ENCODE measurements at regions not wholly inside any gene's neighbourhood (a gene's known extent, or its start where the extent isn't known, plus 50 kb on each side); places are given as distances from the start of the nearest gene placed in this dataset.
"Not testable (repeated sequence)": the region's sequence is repeated elsewhere in the genome, so short reads cannot be mapped to it uniquely, and the experiment has no call there.

DNA sequence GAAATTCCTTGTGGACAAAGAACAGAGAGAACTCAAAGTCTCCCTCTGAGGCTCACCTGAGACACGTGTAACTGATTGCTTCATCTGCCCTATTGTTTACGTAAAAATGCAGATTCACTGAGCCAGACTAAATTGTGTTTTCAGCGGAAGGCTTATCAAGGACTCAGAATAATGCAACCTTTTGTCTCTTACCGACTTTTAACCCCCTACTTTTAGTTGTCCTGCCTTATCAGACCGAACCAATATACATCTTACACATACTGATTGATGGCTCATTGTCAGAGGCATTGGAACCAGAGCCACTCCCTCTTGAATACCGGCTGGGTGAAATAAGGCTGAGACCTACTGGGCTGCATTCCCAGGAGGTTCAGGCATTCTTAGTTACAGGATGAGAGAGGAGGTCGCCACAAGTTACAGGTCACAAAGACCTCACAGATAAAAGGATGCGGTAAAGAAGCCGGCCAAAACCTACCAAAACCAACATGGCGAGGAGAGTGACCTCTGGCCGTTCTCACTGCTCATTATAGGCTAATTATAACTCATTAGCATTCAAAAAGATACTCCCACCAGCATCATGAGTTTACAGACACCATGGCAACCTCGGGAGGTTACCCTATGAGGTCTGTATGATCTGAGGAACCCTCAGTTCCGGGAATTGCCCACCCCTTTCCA is 95.5 kb upstream of the ZNF184 start:
- DNase-seq, result no peak

DNA sequence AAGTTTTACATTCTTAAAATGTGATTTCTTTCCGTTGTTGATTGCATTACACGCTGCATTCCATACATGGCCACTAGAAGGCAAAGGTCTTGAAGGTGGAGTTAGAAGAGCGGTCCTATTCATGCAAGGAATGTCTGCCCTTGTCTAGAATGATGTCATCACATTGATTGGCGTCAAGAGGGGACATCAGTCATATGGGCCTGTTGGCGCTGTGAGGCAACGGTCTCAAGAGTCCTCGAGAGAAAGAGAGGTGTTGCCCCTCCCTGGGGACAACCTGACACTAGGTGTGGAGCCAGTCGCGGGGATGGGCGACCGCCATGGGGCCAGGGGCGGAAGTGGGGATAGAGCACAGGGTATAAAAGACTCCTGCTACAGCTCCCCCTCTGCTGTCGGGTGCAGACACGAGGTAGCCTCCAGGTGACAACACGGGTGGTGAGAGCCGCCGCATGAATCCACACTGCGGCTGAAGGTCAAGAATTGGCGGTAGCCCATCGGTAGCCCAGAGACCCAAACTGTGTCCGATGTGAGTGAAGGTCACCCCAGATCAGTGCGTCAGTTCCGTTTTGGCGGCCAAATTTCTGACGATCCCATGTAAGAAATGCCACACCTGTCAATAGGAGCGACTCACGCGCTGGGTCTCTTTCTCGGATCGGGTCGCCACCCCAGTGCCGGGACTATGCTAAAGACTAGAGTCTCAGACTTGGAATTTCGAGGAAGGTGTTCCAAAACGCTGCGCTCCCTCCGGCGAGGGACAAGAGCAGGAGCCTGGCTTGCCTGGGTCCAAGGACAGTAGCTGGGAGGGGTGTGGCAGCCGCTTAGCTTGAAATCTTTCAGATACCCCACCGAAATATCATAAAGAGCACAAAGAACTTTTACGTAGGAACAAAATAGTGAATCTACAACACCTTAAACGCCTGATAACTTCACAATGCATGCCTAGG is 93.2 kb upstream of the ZNF184 start:
- DNase-seq, result no peak

DNA sequence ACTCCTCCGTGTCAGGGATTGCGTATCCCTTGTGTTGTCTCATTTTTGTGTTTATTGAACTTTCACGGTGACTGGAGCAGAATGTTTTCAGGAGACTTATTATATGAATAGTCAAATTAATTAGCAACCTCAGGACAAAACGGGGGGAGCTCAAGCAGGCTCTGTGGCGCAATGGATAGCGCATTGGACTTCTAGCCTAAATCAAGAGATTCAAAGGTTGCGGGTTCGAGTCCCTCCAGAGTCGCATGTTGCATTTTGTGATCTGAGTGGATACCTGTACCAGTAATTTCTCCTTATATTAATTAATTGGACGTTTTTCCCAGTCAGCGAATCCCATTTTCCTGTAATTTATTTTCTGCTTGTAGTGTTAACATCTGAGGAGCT is 89.1 kb upstream of the ZNF184 start:
- no peak for DNase-seq

DNA sequence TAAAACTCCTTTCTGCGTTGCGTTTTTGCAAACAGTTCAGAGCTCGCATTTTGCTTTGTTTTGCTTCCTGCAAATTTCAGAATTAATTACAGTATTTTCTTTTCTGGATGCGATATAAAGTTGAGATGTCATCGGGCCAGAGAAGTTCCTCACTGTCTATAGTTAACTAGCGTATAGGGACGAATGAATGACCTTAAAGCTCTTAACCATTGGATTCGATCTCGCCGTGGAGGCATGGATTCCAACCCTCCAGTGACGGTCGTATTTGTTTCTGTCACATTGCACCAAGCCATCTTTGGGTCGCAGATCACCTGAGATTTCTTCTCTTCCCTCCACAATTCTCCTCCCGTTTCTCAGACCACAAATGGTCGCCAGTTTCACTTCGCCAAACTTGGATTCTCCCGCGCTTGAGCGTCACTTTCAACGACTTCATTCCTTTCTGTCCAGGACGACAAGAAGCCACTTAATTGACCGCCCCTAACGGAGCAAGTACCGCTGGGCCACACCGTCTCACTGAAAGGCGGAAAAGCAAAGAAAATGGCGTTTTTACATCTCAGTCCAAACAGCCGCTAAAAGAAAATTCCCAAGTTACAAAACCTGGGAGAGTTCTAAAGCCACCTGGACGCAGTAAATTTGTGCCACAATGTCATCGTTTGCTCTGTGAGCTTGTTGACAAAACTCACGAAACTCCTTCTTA is 85.3 kb upstream of the ZNF184 start:
- no peak for DNase-seq

DNA sequence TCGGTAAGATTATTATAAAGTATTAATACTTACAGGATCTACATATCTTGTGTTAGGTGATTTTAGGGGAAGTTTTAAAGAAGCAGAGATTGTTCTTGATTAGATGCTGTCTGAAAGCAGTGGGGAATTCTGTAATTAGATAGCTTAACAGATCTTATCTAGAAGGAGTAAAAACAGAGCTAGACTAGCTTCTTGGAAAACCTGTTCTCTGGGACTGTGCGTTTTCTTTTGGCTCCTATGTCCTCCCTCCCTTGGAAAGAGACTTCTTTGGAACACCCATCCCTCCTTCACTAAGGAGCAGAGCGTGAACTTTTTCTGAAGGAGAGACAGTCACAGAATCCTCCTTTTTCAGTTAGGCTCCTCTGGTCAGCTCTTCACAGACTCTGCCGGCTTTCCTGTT is 83.5 kb upstream of the ZNF184 start:
- DNase-seq, result no peak

DNA sequence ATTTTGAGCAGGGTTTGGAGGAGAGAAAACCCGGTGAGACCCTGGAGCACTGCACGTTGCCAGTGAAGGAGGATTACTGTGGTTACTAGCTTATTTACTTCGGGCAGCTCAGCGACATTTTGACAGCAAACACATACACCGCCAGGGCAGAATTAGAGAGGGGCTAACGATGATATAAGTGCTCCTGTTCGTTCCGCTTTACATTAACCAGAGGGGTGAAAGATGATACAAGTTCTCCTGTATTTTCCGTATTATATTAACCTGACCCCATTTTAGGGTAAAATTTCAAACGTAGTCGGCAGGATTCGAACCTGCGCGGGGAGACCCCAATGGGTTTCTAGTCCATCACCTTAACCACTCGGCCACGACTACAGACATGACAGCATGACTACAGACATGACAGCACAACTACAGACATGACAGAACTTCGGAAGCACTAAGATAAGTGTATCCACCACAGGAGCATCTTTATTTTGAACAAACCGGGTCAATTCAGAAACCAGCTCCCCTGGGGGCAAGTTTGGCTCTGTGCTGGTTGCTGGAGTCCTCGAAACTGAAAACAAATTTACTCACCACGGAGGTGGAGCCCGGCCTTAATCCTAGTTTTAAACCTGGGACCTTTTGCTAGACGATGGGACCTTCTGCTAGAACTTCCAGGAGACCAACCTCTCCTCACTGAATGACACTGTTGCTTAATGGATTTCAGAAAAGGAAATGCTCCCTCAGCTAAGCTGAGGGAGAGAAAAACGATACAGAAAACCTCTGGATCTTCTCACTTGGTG is 80.4 kb upstream of the ZNF184 start:
- no peak for DNase-seq

DNA sequence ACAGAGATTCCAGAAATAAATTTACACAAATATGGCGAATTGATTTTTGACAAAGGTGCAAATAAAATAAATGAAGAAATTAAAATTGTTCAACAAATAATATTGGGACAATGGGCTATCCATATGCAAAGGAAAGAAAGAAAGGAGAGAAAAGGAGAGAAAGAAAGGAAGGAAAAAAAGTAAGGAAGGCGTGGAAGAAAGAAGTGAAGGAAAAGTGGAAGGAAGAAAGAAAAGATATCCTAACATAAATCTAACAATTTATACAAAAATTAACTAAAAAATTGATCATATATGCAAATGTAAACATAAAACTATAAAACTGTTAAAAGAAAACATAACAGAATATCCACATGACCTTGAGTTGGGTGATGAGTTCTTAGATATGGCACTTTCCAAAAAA is 78.7 kb upstream of the ZNF184 start:
- DNase-seq, result no peak

DNA sequence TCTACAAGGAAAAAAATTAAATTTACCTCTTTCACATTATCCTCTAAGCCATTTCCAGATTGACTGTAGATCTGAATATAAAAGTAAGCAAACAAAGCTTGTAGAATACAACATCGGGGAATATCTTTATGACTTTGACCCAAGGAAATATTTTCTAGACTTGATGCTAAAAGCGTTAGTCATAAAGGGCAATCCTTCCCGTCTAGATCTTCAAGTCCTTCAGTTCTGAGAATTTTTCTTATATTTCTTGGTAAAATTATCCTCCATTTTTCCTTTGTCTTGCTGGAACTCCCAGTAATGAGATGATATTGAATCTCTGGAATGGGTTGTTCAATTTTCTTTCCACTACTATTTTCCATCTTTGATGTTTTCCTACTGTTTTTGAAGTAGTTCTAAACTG is 77.8 kb upstream of the ZNF184 start:
- no peak for DNase-seq

DNA sequence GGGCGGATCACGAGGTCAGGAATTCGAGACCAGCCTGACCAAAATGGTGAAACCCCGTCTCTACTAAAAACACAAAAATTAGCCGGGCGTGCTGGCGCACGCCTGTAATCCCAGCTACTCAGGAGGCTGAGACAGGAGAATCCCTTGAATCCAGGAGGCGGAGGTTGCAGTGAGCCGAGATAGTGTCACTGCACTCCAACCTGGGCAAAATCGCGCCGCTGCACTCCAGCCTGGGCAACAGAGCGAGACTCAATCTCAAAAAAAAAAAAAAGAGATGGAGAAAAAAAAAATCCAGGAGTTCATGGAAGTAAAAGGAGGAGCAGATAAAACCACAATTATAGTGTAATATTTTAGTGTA is 76.3 kb upstream of the ZNF184 start:
- not testable (repeated sequence) for DNase-seq

DNA sequence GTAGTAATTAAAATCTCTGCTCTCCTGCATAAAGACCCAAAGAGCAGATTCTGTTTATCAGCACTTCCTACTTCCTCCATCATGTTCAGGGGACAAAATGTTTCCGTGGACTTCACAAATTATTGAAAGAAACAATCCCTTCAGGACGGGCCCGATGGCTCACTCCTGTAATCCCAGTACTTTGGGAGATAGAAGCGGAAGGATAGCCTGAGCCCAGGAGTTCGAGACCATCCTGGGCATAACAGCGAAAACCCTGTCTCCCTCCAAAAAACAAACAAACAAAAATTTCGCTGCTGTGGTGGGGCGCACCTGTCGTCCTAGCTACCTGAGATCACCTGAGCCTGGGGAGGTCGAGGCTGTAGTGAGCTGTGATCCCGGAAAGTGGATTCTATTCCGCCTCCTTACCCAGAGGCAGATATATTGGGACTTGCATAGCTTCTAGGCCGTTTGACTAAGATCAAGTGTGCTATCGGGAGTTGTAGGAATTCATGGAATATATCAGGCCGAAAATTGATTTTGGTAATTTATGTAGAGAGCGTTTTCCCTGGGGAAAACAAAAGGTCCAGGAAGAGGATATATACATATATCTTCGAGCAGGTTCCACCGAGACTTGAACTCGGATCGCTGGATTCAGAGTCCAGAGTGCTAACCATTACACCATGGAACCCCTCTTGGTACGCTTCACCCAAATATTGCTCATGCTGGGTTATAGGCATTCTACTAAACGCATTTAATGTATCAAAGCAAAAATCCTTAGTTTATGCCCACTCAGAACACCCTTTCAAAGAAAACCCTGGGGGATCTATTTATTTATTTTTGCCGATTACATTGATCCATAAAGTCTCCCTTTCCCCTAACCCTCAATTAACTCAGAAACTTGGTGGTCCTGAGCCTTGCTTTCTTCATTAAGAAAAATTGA is 74.5 kb upstream of the ZNF184 start:
- no peak for DNase-seq

DNA sequence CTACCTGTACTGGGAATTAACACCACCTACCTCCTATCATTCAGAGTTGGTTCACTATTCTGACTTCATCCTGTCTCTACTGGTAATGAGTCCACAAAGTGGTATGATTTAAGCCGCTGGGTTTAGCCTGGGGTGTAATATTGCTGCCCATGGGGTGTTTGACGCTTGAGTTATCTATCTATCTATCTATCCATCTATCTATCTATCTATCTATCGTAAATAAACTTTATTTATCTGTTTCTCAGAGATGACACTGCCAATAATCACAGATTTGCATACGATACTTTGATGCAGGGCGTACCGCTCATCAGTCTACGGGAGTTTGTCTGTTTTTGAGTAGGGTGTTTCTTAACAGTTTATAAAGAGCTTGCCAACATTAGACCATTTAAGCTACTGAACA is 73.6 kb upstream of the ZNF184 start:
- DNase-seq, result no peak

DNA sequence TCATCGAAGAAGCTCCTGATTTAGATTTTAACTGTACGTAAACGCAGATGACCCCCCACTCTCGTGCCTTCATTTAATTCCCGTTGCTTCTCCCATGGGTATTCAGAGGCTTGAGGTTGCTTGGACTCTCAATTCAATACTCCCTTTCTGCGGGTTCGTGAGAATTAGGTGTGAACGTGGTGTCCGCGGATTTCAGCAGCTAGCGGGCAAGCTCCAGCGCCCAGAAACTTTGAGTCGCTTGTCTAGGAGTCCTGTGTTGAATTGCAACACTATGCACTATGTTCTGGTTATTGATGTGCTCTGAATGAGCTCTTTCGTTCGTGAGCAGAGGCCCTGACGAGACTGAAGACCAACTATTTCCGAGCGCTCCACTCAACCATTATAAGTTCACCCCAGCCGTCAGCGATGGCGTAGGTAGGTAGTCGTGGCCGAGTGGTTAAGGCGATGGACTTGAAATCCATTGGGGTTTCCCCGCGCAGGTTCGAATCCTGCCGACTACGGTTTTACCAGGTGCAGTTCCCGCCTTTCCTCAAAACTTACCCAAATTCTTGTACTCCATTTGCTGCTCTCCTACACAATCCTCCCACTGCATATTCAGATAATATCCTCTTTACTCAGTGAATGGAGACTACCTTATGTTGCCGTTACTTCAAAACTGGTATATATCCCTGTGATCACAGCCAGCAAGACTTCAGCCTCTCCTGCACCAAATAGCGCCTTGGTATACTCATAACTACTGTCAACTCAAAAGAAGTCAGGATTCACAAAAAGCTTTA is 72.6 kb upstream of the ZNF184 start:
- no peak for DNase-seq

DNA sequence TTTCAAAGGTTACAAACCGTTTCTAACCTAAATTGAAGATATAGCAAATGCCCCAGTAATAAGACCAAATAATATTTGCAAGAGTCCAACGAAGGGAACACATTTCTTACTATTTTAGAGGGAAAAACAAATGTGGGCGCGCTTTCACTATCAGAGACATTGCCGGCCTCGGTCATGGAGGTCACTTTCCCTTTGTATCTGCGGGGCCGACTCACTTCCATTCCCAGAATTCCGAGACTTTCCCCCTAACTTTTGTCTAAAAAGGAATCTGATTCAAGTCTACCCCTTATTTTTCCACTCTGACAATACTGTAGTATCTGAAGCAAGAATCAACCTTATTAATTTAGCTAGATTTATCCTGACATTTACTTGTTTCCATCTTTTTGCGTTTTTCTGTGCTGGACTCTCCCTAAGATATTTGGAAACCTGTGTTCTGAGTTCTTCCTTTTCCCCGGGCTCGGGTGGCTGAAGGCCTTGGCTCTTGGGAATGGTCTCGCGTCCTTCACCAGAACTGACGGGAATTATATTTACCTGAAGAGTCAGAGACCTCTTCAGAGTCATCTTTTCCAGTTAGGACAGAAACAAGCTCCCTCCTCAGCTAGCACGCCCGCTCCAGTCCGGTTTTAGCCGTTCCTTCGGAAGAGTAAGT is 71.8 kb upstream of the ZNF184 start:
- DNase-seq, result no peak

DNA sequence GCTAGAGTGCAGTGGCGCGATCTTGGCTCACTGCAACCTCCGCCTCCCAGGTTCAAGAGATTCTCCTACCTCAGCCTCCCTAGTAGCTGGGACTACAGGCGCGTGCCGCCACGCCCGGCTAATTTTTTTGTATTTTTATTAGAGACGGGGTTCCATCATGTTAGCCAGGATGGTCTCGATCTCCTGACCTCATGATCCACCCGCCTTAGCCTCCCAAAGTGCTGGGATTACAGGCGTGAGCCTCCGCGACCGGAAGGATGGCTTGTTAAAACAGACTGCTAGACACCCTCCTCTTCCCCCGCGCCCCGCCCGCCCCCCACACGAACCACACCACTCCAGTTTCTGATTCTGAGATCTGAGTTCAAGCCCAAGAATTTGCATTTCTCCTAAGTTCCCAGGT is 71.2 kb upstream of the ZNF184 start:
- DNase-seq, result not testable (repeated sequence)

DNA sequence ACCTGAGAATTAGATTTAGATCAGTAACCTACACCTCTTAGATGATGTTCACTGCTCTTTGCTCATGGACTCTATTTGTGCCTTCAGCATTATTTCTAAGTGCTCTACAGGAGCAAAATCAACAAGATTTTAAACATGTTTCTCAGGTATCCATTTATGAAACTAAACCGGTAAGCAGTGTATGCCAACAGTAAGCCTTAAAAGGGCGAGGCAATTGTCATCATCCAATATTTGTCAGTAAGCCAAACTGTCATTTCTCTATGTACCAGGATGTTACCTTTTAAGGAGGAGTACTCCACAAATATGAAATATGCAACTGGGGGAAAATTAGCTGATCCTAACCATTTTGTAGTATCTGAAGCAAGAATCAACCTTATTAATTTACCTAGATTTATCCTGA is 69.6 kb upstream of the ZNF184 start:
- no peak for DNase-seq

DNA sequence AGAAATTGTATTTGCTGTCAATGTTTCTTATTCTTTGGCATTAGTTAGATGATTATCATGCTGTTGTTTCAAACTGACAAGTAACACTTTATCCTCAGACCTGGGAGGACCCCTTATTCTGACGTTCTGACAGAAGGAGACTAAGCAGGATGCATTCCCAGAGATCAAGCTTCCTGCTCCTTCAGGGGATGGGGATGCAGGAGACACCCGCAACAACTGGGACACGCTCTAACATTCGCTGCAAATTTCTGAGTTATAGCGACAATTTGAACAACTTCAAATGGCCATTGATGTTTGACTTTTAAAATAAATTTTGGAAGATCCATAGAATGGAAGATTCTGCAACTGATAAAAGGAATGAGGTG is 69.0 kb upstream of the ZNF184 start:
- DNase-seq, result no peak

DNA sequence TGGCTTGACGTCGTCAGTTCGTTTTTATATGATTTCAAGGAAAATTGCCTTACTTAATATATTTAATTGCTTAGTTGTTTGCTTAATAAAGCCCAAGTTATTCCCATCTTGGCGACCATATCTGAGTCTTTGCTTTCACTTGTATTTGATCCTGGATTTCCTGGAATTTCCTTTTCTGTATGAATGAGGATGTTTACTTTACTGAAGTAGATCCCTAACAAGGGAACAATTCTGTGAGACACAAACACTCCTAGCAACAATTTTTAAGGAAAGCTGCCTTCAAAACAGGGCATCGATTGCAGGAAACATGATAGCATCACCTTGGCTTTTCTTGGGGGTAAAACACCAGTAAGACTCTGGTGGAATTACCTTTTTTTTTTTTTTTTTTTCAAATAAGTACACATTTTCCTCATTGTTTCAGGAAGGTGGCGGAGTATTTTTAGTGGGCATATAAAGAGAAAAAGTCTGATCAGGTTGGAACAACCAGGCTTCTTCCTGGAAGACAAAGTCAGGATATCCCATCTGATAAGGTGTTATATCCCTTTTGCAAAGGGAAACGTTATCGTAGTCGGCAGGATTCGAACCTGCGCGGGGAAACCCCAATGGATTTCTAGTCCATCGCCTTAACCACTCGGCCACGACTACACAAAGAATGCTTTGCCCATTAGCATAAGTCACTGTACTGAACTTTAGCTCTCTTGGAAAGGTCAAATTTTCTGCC is 68.5 kb upstream of the ZNF184 start:
- DNase-seq, result no peak

DNA sequence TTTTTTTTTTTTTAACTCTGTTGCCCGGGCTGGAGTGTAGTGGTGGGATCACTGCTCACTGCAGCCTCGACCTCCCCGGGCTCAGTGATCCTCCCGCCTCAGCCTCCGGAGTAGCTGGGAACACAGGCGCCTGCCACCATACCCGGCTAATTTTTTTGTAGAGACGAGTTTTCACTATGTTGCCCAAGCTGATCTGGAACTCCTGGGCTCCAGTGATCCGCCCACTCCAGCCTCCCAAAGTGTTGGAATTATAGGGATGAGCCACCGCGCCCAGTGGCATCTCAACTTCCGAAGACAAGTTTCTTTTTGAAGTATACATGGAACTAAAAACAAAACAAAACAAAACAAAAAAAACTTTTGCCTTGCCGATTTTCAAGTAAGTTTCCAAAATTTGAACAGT is 66.6 kb upstream of the ZNF184 start:
- no peak for DNase-seq

DNA sequence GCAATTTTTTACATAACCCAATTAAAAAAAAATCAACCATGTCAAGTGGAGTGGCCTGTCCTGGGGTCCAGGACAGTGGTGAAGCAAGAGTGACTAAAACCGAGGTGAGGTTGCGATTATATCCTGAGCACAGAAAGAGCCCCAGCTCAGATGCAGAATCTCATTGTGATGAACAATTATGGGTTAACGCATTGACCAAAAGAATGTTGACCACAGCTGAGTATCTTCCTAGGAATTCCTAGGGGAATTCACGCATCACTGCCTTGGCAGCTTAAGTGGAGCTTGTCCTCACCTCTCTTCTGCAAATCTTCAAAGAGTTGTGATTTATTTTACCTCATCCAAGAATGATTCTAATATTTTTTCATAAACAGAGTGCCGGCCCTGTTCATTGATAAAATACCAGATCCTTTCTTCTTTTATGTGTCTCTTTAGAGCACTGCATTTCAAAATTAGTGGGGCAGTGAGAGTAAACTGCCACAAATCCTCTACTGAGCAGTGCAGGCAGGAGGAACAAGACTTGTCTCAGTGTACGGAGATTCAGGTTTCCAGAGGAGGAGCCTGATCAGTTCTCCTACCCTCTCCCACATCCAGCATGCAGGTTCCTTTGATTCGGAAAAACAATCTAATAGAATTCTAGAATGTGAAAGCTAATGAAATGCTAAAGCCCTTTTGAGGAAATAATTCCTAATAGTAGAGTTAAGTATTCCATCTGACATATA is 60.1 kb upstream of the ZNF184 start:
- no peak for DNase-seq
